Amniotic epithelial cell (primary cell): ENCODE measurements at regions not wholly inside any gene's neighbourhood (a gene's known extent, or its start where the extent isn't known, plus 50 kb on each side); places are given as distances from the start of the nearest gene placed in this dataset.

Source experiments
- DNase-seq: peaks from one replicate; pipeline ENCODE4 v3.0.0-alpha.2; 2010; ENCODE audit warnings: low read depth

DNA sequence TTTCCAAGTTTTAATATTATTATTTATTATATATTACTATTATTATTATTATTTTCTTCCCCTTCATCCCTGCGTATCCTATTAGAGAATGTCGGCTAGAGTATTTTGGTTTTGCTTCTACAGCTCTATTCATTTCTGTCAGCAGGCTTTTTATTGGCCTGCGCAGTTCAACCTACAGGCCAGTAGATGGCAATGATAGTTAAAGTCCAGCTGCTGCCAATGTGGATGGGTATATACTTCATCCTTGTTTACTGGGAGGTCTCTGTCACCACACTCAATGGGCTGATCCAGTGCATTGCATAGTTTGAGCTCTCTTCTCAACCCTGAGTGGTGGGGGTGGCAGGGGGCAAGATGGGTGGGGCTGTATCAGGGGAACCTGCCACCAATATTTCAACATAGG is 799.8 kb downstream of the NSUN3 start:
- DNase-seq: peak; percentile 69

GRCh38 chr3:94869059-94869547 is 806.2 kb downstream of the NSUN3 start:
- no peak for DNase-seq

- DNase-seq: no peak
Observed at GRCh38 chr3:94873751-94874150, 810.9 kb downstream of the NSUN3 start.

GRCh38 chr3:94875149-94875548 is 812.3 kb downstream of the NSUN3 start:
- no peak for DNase-seq

DNA sequence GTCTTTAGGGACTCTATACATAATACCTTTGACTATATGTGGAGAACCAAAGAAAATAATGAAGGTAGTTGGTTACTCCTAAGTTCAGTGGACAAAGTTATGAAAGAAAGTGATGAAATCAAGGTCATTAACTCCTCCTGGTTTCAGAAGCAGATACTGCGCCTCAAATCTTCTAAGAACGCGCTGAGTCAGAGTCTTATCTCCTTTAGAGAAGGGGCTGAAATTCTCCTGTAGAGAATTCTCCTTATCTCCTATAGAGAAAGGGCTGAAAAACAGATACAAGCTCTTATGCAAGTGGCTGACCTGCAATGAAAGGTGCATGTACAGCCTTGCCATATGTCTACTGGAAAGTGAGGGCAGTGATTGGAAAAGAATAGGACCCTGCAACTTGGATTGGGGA is 824.2 kb downstream of the NSUN3 start:
- peak; percentile 98 for DNase-seq

- DNase-seq: peak; percentile 26
Observed at GRCh38 chr3:94896994-94897393, 834.1 kb downstream of the NSUN3 start.

DNA sequence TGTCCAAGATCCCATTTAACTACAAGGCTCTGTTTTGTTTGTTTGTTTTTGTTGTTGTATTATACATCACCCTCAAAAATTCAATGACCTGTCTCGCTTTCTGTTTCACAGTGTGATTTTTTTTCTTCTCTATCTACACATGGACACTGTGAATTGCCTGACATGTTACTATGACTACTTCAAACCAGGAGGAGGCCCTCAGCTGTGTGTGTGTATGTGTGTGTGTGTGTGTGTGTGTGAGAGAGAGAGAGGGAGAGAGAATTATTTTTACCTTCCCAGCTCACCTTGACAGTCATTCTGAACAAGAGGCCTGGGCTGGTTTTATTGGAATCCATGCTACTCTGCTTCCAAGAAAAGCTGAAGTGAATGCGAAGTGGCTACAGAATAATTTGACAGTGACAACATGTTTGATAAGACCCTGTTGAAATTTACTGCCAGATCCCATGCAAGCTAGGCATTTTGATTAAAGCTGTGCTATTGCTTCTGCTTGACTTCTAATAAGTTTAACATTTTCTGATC is 841.4 kb downstream of the NSUN3 start:
- no peak for DNase-seq

- no peak for DNase-seq
Observed at GRCh38 chr3:94909726-94910125, 846.9 kb downstream of the NSUN3 start.

DNA sequence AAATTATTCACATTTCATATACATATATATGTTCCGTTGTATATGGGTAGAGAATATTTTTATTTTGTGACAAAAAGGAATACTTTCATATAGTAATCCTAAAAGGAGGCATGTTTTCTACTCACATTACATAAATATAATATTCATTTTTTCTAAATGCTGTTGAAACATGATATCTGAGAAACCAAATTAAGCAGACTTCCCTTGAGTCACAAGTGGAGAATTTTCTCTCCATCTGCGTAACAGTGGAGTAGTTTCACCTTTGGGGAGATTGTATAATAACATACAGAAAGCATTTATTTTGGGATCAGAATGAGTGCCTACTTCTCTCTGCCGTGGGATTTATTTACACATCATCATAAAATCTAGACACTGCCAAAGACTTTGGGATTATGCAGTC is 849.8 kb downstream of the NSUN3 start:
- no peak for DNase-seq

- DNase-seq: no peak
Observed at GRCh38 chr3:94927175-94927574, 864.3 kb downstream of the NSUN3 start.

DNA sequence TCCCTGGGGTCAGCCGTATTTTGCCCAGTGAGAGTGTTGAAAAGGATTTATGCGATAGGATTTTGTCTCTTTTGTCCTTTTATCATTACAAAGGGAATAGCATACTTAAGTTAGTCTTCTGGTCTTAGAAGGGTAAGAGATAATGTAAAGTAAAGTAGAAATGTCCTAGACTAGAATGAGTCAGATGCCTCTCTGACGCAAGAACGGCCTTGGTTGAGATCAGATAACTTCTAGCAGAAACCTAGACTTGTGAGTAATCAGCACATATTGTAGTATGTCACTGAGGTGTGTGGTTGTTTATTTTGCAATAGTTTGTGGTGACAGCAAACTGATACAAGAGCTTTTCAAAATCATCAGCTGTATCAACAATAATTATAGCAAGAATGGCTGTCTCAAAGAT is 866.1 kb downstream of the NSUN3 start:
- DNase-seq: peak; percentile 99

- peak; percentile 73 for DNase-seq
Observed at GRCh38 chr3:94935738-94936580, 873.1 kb downstream of the NSUN3 start.

- DNase-seq: no peak
Observed at GRCh38 chr3:94937980-94938379, 875.1 kb downstream of the NSUN3 start.

GRCh38 chr3:94946683-94947082 is 883.8 kb downstream of the NSUN3 start:
- no peak for DNase-seq

DNA sequence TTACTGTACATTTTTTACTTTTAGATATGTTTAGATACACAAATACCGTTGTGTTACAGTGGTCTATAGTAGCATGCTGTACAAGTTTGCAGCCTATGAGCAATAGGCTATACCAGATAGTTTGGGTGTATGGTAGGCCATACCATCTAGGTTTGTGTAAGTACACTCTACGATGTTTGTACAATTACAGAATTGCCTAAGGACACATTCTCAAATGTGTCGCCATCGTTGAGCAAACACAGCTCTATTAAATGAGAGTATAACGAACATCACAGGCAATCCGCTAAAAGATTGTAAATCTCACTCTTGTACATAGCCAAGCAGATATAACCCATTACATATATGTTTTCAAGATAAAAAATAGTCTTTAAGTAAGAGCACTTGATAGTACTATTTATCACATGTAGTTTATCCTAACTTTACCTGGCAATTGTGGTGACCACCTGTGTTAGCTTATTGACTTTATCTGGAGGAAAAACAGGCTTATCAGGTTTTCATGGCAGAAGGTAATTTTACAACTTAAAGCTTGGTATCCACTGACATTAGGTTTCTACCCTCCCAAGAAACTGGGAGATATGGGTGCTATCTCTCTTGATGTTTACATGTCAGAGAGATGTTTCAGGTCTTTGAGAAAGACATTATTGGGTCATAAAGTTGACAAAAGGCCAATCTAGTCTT is 898.7 kb downstream of the NSUN3 start:
- DNase-seq: no peak

GRCh38 chr3:94965867-94966475 is 903.1 kb downstream of the NSUN3 start:
- DNase-seq: no peak

- DNase-seq: peak; percentile 63
Observed at GRCh38 chr3:94967196-94967595, 904.3 kb downstream of the NSUN3 start.

DNA sequence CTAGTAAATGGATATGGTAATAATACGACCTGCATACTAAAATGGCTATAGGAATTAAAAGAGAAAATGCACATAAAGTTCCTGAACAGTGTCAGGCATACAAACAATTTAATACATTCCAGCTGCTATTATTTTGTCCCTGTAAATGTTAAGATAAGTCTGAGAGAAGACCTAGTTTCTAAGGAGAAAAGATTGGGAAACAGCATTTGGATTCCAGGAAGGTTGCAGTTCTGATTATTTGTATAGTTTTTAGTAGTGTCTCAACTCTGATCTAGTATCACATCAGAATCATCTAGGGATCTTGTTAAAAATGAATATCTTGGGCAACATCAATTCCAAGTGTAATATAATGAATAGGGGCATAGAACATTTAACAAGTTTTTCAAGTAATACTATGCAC is 905.7 kb downstream of the NSUN3 start:
- no peak for DNase-seq

- no peak for DNase-seq
Observed at GRCh38 chr3:94972066-94972465, 909.2 kb downstream of the NSUN3 start.

DNA sequence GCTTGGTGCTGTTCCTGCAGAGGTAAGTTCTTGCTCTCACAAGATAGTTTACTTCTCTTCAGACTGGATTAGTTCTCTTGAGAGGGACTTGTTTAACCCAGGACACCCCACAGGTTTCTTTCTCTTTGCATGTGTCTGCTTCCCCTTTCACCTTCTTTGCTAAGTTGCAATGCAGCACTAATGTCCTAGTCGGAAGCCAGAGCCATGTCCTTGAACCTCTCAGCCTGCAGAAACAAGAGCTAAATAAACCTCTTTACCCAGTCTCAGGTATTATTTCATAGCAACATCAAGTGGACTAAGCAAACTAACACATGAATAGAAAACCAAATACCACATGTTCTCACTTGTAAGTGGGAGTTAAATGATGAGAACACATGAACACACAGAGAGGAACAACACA is 915.2 kb downstream of the NSUN3 start:
- DNase-seq: no peak

DNA sequence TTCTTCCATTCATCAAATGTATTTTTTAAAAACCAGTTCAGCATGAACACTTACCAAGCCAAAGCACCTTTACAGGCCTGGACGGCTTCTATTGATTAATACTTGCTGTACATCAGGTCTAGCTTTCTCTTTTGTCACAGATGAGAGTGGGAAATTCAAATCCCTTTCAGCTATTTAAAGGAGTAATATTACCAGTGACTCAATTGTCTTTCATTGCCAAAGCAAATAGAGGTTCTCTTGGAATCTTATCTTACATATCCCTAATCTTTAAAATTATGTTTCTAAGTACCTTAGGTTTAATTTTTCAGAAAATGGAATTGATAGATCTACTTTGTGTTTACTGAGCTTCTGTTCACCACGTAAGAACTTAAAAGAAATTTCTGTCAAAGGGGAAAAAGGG is 922.9 kb downstream of the NSUN3 start:
- DNase-seq: no peak

GRCh38 chr3:94990952-94991705 is 928.3 kb downstream of the NSUN3 start:
- peak; percentile 4 for DNase-seq
